Heart left ventricle (tissue), 16 donors: ENCODE measurements at regions not wholly inside any gene's neighbourhood (a gene's known extent, or its start where the extent isn't known, plus 50 kb on each side); places are given as distances from the start of the nearest gene placed in this dataset.

Source experiments
- ATAC-seq, 4 donors: fragments of 200-7000 bp; cut with Tn5 transposase; one replicate each; pipeline ENCODE4 v1.9.1; 2020 to 2022; ENCODE audit warnings: moderate library complexity in 4 of 4, mild to moderate bottlenecking in 3 of 4, moderate number of reproducible peaks in 1 of 4
- DNase-seq, 5 donors: peaks; one replicate each; pipeline ENCODE4 v3.0.0-alpha.2; 2020
- H3K27ac ChIP-seq, 12 donors: fragments of 200-600 bp; sonication (generic) in 4 of 12; one replicate each; pipeline versions ENCODE4 v1.5.0 to v1.8.0; 2016 to 2022; ENCODE audit warnings: mild to moderate bottlenecking in 2 of 12
- H3K27me3 ChIP-seq, 9 donors: fragments of 200-600 bp; sonication (generic) in 2 of 9; one replicate each; pipeline versions ENCODE4 v1.5.1 to v1.8.0; 2016 to 2022; ENCODE audit warnings: mild to moderate bottlenecking in 3 of 9
- H3K36me3 ChIP-seq, 9 donors: fragments of 200-600 bp; sonication (generic) in 2 of 9; one replicate each; pipeline versions ENCODE4 v1.5.0 to v1.8.0; 2018 to 2022; ENCODE audit warnings: mild to moderate bottlenecking in 2 of 9
- H3K4me1 ChIP-seq, 12 donors: fragments of 200-600 bp; sonication (generic) in 4 of 12; one replicate each; pipeline versions ENCODE4 v1.5.0 to v1.8.0; 2016 to 2022; ENCODE audit warnings: mild to moderate bottlenecking in 3 of 12
- H3K4me3 ChIP-seq, 12 donors: fragments of 200-600 bp; sonication (generic) in 4 of 12; one replicate each; pipeline versions ENCODE4 v1.5.0 to v1.8.0; 2017 to 2022; ENCODE audit warnings: mild to moderate bottlenecking in 9 of 12, moderate library complexity in 4 of 12
- H3K9me3 ChIP-seq, 12 donors: fragments of 200-600 bp; sonication (generic) in 4 of 12; one replicate each; pipeline versions ENCODE4 v1.5.0 to v1.8.0; 2016 to 2022; ENCODE audit warnings: mild to moderate bottlenecking in 1 of 12
- POLR2A ChIP-seq, 2 donors: fragments of 450-650 bp; IDR thresholded peaks; one replicate each; pipeline ENCODE4 v1.6.1; 2017; ENCODE audit warnings: antibody characterized with exemption in 2 of 2, mild to moderate bottlenecking in 2 of 2, moderate library complexity in 2 of 2
- WGBS, 4 donors: extraction: QIAGEN DNeasy Blood & Tissue Kit in 2 of 4; methylation state at CpG; one replicate each; pipeline versions ENCODE4 v1.1.5 to v1.1.7; 2013 to 2018; 5-methylcytosine and 5-hydroxymethylcytosine counted together
- intact Hi-C, 10 donors: fragments of 100-400 bp; cut with DNase I; formaldehyde crosslinking; loops; one replicate each; pipeline versions ENCODE4 v1.11.1 to v1.14.2; 2022
- TF ChIP-seq, protein P1 (sequence below), 12 donors: fragments of 200-600 bp; sonication (generic) in 4 of 12; IDR thresholded peaks; one replicate each; pipeline versions ENCODE4 v1.5.0 to v1.8.0; 2018 to 2022; ENCODE audit warnings: antibody characterized with exemption in 12 of 12, mild to moderate bottlenecking in 5 of 12
- donor health status: ischemic (EF 13 %, LVEDD 7.1; RV severe dilation, severe dysfunction).
- donor health status: healthy with polysubstance abuse.
- donor health status: DM: no; HTN: yes; CAD: no.
- donor health status: DM: no; HTN: no; CAD: no.
- donor health status: ischemic (EF 25% LVEDD 6.9; RV normal size, moderate dysfunction).
- donor health status: ischemic (EF 25% LVEDD 5.7; RV mildly dilated, moderate dysfunction).
- donor health status: healthy.
- donor health status: DM: yes; HTN: yes; CAD: no.
- donor health status: ischemic (EF 35%, LVEDD 5.7; RV mildly dilated, moderate dysfunction).
- donor health status: nonischemic (EF 11% LVEDD 7.7; RV severe dilation, severe dysfunction).
- donor health status: DM: yes; HTN: yes; CAD: no.
- donor health status: PGD.
- donor health status: ischemic (EF 29% LVEDD 5.4; RV normal size, mild dysfunction).
- donor health status: nonischemic (EF 23%, LVEDD 6.1; RV moderate dilation, normal function).

DNA sequence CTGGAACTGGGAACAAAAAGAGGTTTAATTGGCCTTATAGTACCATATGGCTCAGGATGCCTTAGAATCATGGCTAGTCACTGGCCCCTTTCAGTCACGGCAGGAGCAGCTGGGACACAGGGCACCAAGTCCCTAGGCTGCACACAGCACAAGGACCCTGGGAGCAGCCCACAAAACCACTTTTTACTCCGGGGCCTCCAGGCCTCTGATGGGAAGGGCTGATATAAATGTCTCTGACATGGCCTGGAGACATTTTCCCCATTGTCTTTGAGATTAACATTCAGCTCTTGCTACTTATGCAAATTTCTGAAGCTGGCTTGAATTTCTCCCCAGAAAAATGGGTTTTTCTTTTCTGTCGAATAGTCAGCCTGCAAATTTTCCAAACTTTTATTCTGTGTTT is 1026.4 kb upstream of the COX7C start:
- peaks cover 0 to 10% (median 0%) of the 10 kb centered on the region in 12 donors for H3K9me3 ChIP-seq
- WGBS, 4 donors: 71 to 85% (median 79%) methylated on average over 3 of the region's 3 CpGs
- H3K27ac ChIP-seq: no peak overlapping the region
- no peaks in the 10 kb centered on the region for H3K36me3 ChIP-seq
- no peaks in the 10 kb centered on the region for H3K27me3 ChIP-seq
- ATAC-seq (no peak), DNase-seq (peak in 1 of 5 donors; percentile 13)
- TF ChIP-seq, protein P1, sequence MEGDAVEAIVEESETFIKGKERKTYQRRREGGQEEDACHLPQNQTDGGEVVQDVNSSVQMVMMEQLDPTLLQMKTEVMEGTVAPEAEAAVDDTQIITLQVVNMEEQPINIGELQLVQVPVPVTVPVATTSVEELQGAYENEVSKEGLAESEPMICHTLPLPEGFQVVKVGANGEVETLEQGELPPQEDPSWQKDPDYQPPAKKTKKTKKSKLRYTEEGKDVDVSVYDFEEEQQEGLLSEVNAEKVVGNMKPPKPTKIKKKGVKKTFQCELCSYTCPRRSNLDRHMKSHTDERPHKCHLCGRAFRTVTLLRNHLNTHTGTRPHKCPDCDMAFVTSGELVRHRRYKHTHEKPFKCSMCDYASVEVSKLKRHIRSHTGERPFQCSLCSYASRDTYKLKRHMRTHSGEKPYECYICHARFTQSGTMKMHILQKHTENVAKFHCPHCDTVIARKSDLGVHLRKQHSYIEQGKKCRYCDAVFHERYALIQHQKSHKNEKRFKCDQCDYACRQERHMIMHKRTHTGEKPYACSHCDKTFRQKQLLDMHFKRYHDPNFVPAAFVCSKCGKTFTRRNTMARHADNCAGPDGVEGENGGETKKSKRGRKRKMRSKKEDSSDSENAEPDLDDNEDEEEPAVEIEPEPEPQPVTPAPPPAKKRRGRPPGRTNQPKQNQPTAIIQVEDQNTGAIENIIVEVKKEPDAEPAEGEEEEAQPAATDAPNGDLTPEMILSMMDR (IDR thresholded peaks at IDR 0.05): no peak
- TF ChIP-seq POLR2A (IDR thresholded peaks at IDR 0.05): no peak
- H3K4me1 ChIP-seq: no peaks in the 10 kb centered on the region
- H3K4me3 ChIP-seq: no peak overlapping the region
- intact Hi-C loops: no loop called here

- TF ChIP-seq POLR2A (IDR thresholded peaks at IDR 0.05): no peak
- TF ChIP-seq, protein P1 (IDR thresholded peaks at IDR 0.05): no peak
- Histone ChIP-seq H3K4me1 (no peaks in the 10 kb centered on the region), H3K36me3 (no peaks in the 10 kb centered on the region), H3K4me3 (no peak overlapping the region), H3K27me3 (no peaks in the 10 kb centered on the region), H3K9me3 (peaks cover 0 to 5% (median 0%) of the 10 kb centered on the region in 12 donors), H3K27ac (no peak overlapping the region)
- intact Hi-C loops: no loop called here
- ATAC-seq (no peak), DNase-seq (no peak)
- WGBS, 4 donors: 83 to 93% (median 87%) methylated on average over 1 of the region's 1 CpG
Measured at GRCh38 chr5:85602843-85603242, 1014.9 kb upstream of the COX7C start.

GRCh38 chr5:85604378-85604777 is 1013.4 kb upstream of the COX7C start:
- ATAC-seq: peak in 2 of 4 donors; percentile 10 to 38
- Histone ChIP-seq H3K9me3 (peaks cover 0 to 5% (median 0%) of the 10 kb centered on the region in 12 donors), H3K36me3 (no peaks in the 10 kb centered on the region), H3K27ac (no peak overlapping the region), H3K27me3 (no peaks in the 10 kb centered on the region), H3K4me3 (no peak overlapping the region), H3K4me1 (no peaks in the 10 kb centered on the region)
- intact Hi-C loops: no loop called here
- no peak for DNase-seq
- WGBS, 4 donors: 0 to 71% (median 62%) methylated on average over 1 of the region's 1 CpG
- TF ChIP-seq POLR2A (IDR thresholded peaks at IDR 0.05): no peak
- TF ChIP-seq, protein P1 (IDR thresholded peaks at IDR 0.05): no peak

GRCh38 chr5:85604786-85605185 is 1013.0 kb upstream of the COX7C start:
- H3K4me3 ChIP-seq: no peak overlapping the region
- H3K9me3 ChIP-seq: peaks cover 0 to 5% (median 0%) of the 10 kb centered on the region in 12 donors
- DNase-seq: no peak
- ATAC-seq: no peak
- TF ChIP-seq, protein P1 (IDR thresholded peaks at IDR 0.05): no peak
- no peak for TF ChIP-seq POLR2A (IDR thresholded peaks at IDR 0.05)
- intact Hi-C loops: no loop called here
- 80 to 87% (median 84%) methylated on average over 3 to 4 of the region's 4 CpGs for WGBS, 4 donors
- no peaks in the 10 kb centered on the region for H3K4me1 ChIP-seq
- no peaks in the 10 kb centered on the region for H3K36me3 ChIP-seq
- H3K27ac ChIP-seq: no peak overlapping the region
- no peaks in the 10 kb centered on the region for H3K27me3 ChIP-seq
